H1 (cell line): ENCODE measurements at regions not wholly inside any gene's neighbourhood (a gene's known extent, or its start where the extent isn't known, plus 50 kb on each side); places are given as distances from the start of the nearest gene placed in this dataset.

Experiments used
- BRCA1 ChIP-seq: IDR thresholded peaks from 2 replicates; pipeline ENCODE4 v1.6.1; 2012; ENCODE audit warnings: low read depth, low read length, improper control_type of control experiment
- CTCF ChIP-seq, 3 experiments: IDR thresholded peaks; 1 replicate in 2 of 3; 2 replicates in 1 of 3; pipeline versions ENCODE4 v1.5.1 to v1.6.1; 2011; ENCODE audit warnings: low read length in 3 of 3, mild to moderate bottlenecking in 3 of 3, inconsistent platforms in 2 of 3, low read depth in 1 of 3, moderate library complexity in 1 of 3; ENCODE audit not compliant: insufficient read depth in 1 of 3; ENCODE audit errors: control extremely low read depth in 1 of 3
- USF2 ChIP-seq: IDR thresholded peaks from 2 replicates; pipeline ENCODE4 v1.6.1; 2011; ENCODE audit warnings: low read length, improper control_type of control experiment

DNA sequence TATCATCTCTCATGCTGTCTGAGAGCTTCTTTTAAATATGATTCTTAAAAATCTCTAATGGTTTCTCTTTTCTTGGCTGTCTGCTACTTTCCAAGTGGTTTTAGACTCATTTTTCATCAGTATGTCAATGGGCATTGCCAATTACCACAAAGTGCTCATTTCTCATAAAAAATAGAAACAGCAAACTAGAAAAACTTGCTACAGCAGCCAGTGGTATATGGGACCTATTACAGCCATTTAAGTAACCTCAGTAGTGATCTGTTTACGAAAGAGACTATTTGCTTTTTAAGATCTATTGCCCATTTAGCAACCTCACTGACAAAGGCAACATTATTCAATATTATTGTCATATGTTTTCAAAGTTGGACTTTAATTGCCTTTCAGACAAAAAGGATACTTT is 207.1 kb upstream of the RHOBTB1 start:
- TF ChIP-seq USF2 = no peak
- TF ChIP-seq CTCF (IDR thresholded peaks at IDR 0.05; ENCODE audit: control extremely low read depth in 1 of 3, insufficient read depth in 1 of 3, low read depth in 1 of 3, low read length in 3 of 3) = no peak
- no peak for TF ChIP-seq BRCA1
